Spleen (tissue), 11 donors: ENCODE measurements at regions not wholly inside any gene's neighbourhood (a gene's known extent, or its start where the extent isn't known, plus 50 kb on each side); places are given as distances from the start of the nearest gene placed in this dataset.
"Not testable (repeated sequence)": the region's sequence is repeated elsewhere in the genome, so short reads cannot be mapped to it uniquely, and the experiment has no call there.

ENCODE experiments used
- DNase-seq: peaks from one replicate; pipeline ENCODE4 v3.0.0-alpha.2; 2020
- H3K27ac ChIP-seq, 8 donors: fragments of 200-600 bp; sonication (generic) in 7 of 8; 1 replicate in 4 of 8; 2 replicates in 4 of 8; pipeline versions ENCODE4 v1.5.0 to v1.8.0; 2016 to 2021; ENCODE audit warnings: inconsistent platforms in 4 of 8, mild to moderate bottlenecking in 4 of 8, moderate library complexity in 1 of 8
- H3K27me3 ChIP-seq, 7 donors: fragments of 200-600 bp; sonication (generic) in 6 of 7; replicated peaks in 1 of 7; 1 replicate in 4 of 7; 2 replicates in 3 of 7; pipeline versions ENCODE4 v1.5.0 to v1.8.0; 2016 to 2021; ENCODE audit warnings: inconsistent platforms in 3 of 7, mild to moderate bottlenecking in 1 of 7
- H3K36me3 ChIP-seq, 6 donors: fragments of 200-600 bp; sonication (generic) in 5 of 6; 1 replicate in 4 of 6; 2 replicates in 2 of 6; pipeline versions ENCODE4 v1.5.0 to v1.8.0; 2016 to 2021; ENCODE audit warnings: inconsistent platforms in 2 of 6
- H3K4me1 ChIP-seq, 6 donors: fragments of 200-600 bp; sonication (generic) in 5 of 6; 1 replicate in 3 of 6; 2 replicates in 3 of 6; pipeline versions ENCODE4 v1.5.0 to v1.8.0; 2016 to 2021; ENCODE audit warnings: inconsistent platforms in 3 of 6
- H3K4me3 ChIP-seq, 8 donors: fragments of 200-600 bp; sonication (generic) in 7 of 8; 1 replicate in 4 of 8; 2 replicates in 4 of 8; pipeline versions ENCODE4 v1.5.0 to v1.8.0; 2016 to 2021; ENCODE audit warnings: inconsistent platforms in 4 of 8, mild to moderate bottlenecking in 4 of 8, moderate library complexity in 2 of 8
- H3K9me3 ChIP-seq, 8 donors: fragments of 200-600 bp; sonication (generic) in 7 of 8; 1 replicate in 4 of 8; 2 replicates in 4 of 8; pipeline versions ENCODE4 v1.5.0 to v1.8.0; 2016 to 2021; ENCODE audit warnings: inconsistent platforms in 4 of 8
- POLR2A ChIP-seq, 3 donors: fragments of 450-650 bp; IDR thresholded peaks; one replicate each; pipeline ENCODE4 v1.5.1; 2017; ENCODE audit warnings: antibody characterized with exemption in 3 of 3, mild to moderate bottlenecking in 1 of 3
- POLR2AphosphoS5 ChIP-seq, 3 donors: sonication (generic); formaldehyde crosslinking; IDR thresholded peaks; one replicate each; pipeline ENCODE4 v1.5.1; 2017; ENCODE audit warnings: antibody characterized with exemption in 3 of 3
- WGBS, 5 donors: extraction: QIAGEN DNeasy Blood & Tissue Kit in 3 of 5; methylation state at CpG; one replicate each; pipeline versions ENCODE4 v1.1.5 to v1.1.7; 2013 to 2018; 5-methylcytosine and 5-hydroxymethylcytosine counted together
- intact Hi-C: fragments of 100-400 bp; cut with DNase I; formaldehyde crosslinking; loops from one replicate; pipeline ENCODE4 v1.15.0; 2023; ENCODE audit warnings: low total_unique reads
- TF ChIP-seq, protein P1 (sequence below), 11 experiments: fragments of 200-600 bp in 7 of 11; fragments of 450-650 bp in 4 of 11; sonication (generic) in 4 of 11; IDR thresholded peaks in 8 of 11; conservative IDR thresholded peaks in 3 of 11; 1 replicate in 7 of 11; 2 replicates in 4 of 11; pipeline versions ENCODE4 v1.4.0 to v1.8.0; 2016 to 2021; ENCODE audit warnings: antibody characterized with exemption in 11 of 11, inconsistent platforms in 4 of 11, mild to moderate bottlenecking in 1 of 11
- donor health status: healthy with polysubstance abuse.
- donor health status: DM: no; HTN: no; CAD: no; lungs with moderate emphysema.
- donor health status: DM: no; HTN: no; CAD: no.
- donor health status: Bipolar disorder and iron deficiency.
- donor health status: healthy.
- donor health status: DM: no; HTN: no; CAD: no.
- donor health status: DM: yes; HTN: yes; CAD: no.

DNA sequence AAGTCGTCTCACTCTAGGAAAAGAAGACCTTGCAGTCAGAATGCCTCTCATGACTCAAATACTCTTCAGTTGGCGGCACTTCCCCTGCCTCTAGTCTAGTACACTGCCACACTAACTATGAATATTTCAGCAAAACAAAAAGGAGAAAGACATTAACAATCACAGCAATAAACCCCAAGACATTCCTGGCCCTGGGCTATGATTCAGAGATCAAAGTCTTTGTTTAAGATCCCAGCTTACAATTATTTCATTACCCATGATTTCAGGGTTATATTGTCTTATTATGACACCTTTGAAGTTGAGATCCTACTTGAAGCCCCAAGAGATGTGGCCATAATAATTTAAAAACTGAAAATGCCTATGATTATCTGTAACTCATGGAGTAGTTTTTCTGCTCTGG, 597.5 kb downstream of the REEP3 start:
- 78 to 90% (median 85%) methylated on average over 2 of the region's 2 CpGs for WGBS, 5 donors

DNA sequence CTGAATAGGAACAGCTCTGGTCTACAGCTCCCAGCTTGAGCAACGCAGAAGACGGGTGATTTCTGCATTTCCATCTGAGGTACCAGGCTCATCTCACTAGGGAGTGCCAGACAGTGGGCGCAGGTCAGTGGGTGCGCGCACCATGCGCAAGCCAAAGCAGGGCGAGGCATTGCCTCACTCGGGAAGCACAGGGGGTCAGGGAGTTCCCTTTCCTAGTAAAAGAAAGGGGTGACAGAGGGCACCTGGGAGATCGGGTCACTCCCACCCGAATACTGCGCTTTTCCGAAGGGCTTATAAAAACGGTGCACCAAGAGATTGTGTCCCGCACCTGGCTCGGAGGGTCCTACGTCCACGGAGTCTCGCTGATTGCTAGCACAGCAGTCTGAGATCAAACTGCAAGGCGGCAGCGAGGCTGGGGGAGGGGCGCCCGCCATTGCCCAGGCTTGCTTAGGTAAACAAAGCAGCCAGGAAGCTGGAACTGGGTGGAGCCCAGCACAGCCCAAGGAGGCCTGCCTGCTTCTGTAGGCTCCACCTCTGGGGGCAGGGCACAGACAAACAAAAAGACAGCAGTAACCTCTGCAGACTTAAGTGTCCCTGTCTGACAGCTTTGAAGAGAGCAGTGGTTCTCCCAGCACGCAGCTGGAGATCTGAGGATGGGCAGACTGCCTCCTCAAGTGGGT, 599.2 kb downstream of the REEP3 start:
- DNase-seq, H3K4me1 ChIP-seq, H3K4me3 ChIP-seq, H3K36me3 ChIP-seq, intact Hi-C loops, H3K9me3 ChIP-seq, H3K27ac ChIP-seq, H3K27me3 ChIP-seq: not testable (repeated sequence)
- WGBS, 5 donors: 89 to 95% (median 91%) methylated on average over 17 to 23 of the region's 23 CpGs

More for the DNA sequence above, 597.5 kb downstream of the REEP3 start:
- H3K27ac ChIP-seq: no peak overlapping the region
- no peaks in the 10 kb centered on the region for H3K36me3 ChIP-seq
- no peak for TF ChIP-seq POLR2AphosphoS5 (IDR thresholded peaks at IDR 0.05)
- no peak for TF ChIP-seq POLR2A (IDR thresholded peaks at IDR 0.05)
- TF ChIP-seq, protein P1, sequence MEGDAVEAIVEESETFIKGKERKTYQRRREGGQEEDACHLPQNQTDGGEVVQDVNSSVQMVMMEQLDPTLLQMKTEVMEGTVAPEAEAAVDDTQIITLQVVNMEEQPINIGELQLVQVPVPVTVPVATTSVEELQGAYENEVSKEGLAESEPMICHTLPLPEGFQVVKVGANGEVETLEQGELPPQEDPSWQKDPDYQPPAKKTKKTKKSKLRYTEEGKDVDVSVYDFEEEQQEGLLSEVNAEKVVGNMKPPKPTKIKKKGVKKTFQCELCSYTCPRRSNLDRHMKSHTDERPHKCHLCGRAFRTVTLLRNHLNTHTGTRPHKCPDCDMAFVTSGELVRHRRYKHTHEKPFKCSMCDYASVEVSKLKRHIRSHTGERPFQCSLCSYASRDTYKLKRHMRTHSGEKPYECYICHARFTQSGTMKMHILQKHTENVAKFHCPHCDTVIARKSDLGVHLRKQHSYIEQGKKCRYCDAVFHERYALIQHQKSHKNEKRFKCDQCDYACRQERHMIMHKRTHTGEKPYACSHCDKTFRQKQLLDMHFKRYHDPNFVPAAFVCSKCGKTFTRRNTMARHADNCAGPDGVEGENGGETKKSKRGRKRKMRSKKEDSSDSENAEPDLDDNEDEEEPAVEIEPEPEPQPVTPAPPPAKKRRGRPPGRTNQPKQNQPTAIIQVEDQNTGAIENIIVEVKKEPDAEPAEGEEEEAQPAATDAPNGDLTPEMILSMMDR (IDR thresholded peaks at IDR 0.05 in 8 of 11, conservative IDR thresholded peaks at IDR 0.05 in 3 of 11): no peak
- no peaks in the 10 kb centered on the region for H3K4me1 ChIP-seq
- intact Hi-C loops: no loop called here
- H3K4me3 ChIP-seq: no peak overlapping the region
- no peaks in the 10 kb centered on the region for H3K9me3 ChIP-seq
- no peaks in the 10 kb centered on the region for H3K27me3 ChIP-seq
- no peak for DNase-seq

DNA sequence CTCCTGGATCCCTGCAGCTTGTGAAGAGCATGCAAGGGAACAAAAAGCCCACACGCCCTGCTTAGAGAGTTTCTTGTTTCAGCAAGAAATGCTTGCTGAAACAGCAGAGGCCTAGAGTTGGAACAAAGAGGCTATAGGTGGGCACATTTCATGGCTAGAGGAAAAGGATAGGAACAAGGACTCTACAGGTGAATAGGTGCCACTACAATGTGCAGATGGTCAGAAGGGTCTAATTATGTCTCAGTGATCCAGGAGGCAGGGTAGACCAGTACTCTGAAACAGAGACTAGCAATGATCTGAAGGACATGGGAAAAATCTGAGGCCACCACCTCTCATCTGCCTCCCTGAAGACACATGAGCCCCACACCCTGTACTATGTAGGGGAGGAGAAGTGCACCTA, 609.0 kb downstream of the REEP3 start:
- Histone ChIP-seq H3K27ac (no peak overlapping the region), H3K36me3 (no peaks in the 10 kb centered on the region), H3K4me3 (no peak overlapping the region), H3K27me3 (no peaks in the 10 kb centered on the region), H3K9me3 (peaks cover 0 to 7% (median 0%) of the 10 kb centered on the region in 8 donors), H3K4me1 (no peaks in the 10 kb centered on the region)
- TF ChIP-seq POLR2A (IDR thresholded peaks at IDR 0.05): no peak
- WGBS, 5 donors: 58 to 88% (median 76%) methylated on average over 1 of the region's 1 CpG
- DNase-seq: no peak
- intact Hi-C loops: no loop called here

DNA sequence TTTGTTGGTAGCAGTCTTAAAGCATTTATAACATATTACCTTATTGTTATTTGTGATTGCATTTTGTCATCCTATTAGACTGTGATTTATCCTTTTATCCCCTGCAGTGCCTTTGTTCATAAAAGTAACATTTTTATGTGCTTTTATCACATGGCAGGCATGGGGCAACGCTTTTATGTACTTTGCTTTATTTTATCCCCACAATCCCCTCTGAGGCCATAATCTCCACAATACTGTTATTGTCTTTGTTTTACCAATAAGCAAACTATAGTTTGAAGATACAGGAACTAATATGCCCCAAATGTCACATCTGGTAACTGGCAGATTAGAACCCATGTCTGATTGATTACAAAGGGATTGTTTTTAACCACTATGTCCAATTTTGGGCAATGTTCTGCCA, 613.5 kb downstream of the REEP3 start:
- H3K4me3 ChIP-seq: no peak overlapping the region
- no peaks in the 10 kb centered on the region for H3K36me3 ChIP-seq
- TF ChIP-seq POLR2A (IDR thresholded peaks at IDR 0.05) (no peak), POLR2AphosphoS5 (IDR thresholded peaks at IDR 0.05) (no peak)
- H3K9me3 ChIP-seq: no peaks in the 10 kb centered on the region
- DNase-seq: no peak
- H3K4me1 ChIP-seq: no peaks in the 10 kb centered on the region
- WGBS, 5 donors: 74 to 83% (median 82%) methylated on average over 1 of the region's 1 CpG
- intact Hi-C loops: no loop called here
- H3K27me3 ChIP-seq: no peaks in the 10 kb centered on the region
- no peak overlapping the region for H3K27ac ChIP-seq

DNA sequence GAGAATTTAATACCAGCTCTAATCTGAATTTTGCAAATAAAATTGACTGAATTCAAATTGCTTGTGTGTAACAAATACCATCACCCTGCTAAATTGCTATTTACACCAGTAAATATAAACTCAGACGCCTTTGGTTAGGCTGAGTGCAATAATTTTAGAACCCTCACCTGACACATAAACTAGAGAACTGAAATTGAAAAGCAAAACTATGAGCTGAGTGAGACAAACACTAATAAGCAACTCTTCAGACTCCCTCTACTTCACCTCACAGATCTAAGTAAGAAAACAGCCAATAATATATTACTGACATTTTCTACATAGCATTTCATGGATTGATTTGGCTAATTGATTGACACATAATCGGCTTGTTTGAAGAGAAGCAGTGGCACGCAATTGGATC, 621.2 kb downstream of the REEP3 start:
- Histone ChIP-seq H3K4me3 (no peak overlapping the region), H3K36me3 (no peaks in the 10 kb centered on the region), H3K4me1 (no peaks in the 10 kb centered on the region), H3K27me3 (no peaks in the 10 kb centered on the region), H3K9me3 (no peaks in the 10 kb centered on the region), H3K27ac (no peak overlapping the region)
- whole genome bisulfite sequencing, 5 donors: 86 to 96% (median 90%) methylated on average over 3 of the region's 3 CpGs
- intact Hi-C loops: no loop called here
- no peak for TF ChIP-seq POLR2A (IDR thresholded peaks at IDR 0.05)
- no peak for TF ChIP-seq POLR2AphosphoS5 (IDR thresholded peaks at IDR 0.05)
- TF ChIP-seq, protein P1 (IDR thresholded peaks at IDR 0.05 in 8 of 11, conservative IDR thresholded peaks at IDR 0.05 in 3 of 11): no peak
- DNase-seq: no peak

DNA sequence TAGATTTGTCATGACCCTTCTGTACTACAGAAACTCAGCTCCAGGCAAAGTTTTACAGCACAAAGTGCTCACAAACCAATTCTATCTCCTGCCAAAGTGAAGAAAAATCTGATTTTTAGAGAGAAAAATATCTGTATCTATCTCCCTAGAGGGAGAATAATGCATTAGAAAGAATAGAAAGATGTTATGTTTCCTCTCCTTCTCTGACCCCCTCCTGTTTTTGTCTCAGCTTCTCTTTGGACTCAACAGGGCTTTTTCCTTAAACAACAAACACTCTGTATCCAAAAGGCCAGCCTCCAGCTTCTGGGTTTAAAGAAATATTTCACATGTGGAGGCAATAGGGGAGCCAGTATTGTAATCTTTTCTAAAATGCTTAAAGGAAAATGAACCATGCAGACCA, 627.4 kb downstream of the REEP3 start:
- no peak for DNase-seq

More for the DNA sequence above, 627.4 kb downstream of the REEP3 start:
- no peaks in the 10 kb centered on the region for H3K27me3 ChIP-seq
- peaks cover 0 to 5% (median 0%) of the 10 kb centered on the region in 8 donors for H3K9me3 ChIP-seq
- intact Hi-C loops: no loop called here
- no peak for TF ChIP-seq POLR2AphosphoS5 (IDR thresholded peaks at IDR 0.05)
- TF ChIP-seq, protein P1 (IDR thresholded peaks at IDR 0.05 in 8 of 11, conservative IDR thresholded peaks at IDR 0.05 in 3 of 11): no peak
- no peak for TF ChIP-seq POLR2A (IDR thresholded peaks at IDR 0.05)
- H3K36me3 ChIP-seq: no peaks in the 10 kb centered on the region
- H3K4me1 ChIP-seq: no peaks in the 10 kb centered on the region
- no peak overlapping the region for H3K4me3 ChIP-seq
- H3K27ac ChIP-seq: no peak overlapping the region
